ENCODE measurements at regions not wholly inside any gene's neighbourhood (a gene's known extent, or its start where the extent isn't known, plus 50 kb on each side); places are given as distances from the start of the nearest gene placed in this dataset.

- TF ChIP-seq CTCF (conservative IDR thresholded peaks at IDR 0.05 in 1 of 2, IDR thresholded peaks at IDR 0.05 in 1 of 2; ENCODE audit: low read depth in 1 of 2, low read length in 2 of 2) (no peak), EZH2 (IDR thresholded peaks at IDR 0.05; ENCODE audit: low read length, missing control alignments) (no peak)
Measured at GRCh38 chr18:69300185-69300584, 100.5 kb upstream of the DOK6 start.

All from fibroblast of lung (primary cell).